Loucy (cell line): ENCODE measurements at regions not wholly inside any gene's neighbourhood (a gene's known extent, or its start where the extent isn't known, plus 50 kb on each side); places are given as distances from the start of the nearest gene placed in this dataset.

Experiments used
- EZH2phosphoT487 ChIP-seq: fragments of 200-600 bp; IDR thresholded peaks from 2 replicates; pipeline ENCODE4 v1.6.1; 2018; ENCODE audit warnings: antibody characterized with exemption, mild to moderate bottlenecking, moderate library complexity, borderline replicate concordance
- TF ChIP-seq, protein P1 (sequence below): fragments of 200-600 bp; sonication (generic); conservative IDR thresholded peaks from 2 replicates; pipeline ENCODE4 v1.5.1; 2014; ENCODE audit warnings: mild to moderate bottlenecking, antibody characterized with exemption, low read length

DNA sequence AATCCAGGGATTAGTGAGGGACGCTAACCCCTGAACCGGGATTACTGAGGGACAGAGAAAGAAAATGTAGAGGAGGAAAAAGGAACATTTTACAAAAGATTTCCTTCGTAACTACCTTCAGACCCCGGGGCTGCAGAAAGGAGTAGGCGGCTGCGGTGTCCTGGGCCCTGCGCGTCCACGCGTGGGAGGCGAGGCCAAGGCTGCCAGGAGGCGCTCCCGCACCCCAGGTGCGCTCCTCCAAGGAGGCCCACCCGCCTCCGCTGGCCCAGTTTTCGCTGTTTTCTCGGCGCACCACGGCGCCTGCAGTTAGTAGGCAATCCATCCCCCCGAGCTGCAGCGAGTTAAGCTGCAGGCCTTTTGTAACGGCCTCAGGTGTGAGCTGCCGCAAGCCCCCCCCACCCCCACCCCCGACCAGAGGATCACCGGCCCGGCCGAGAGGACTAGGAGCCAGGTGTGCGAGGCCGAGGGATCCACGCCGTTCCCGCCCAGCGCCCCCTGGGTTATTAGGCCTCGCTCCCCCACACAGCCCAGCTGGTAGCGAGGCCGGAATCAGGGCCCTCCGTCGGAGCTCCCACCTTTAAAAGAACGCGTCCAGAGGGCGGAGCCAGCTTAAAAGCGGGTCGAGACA lies 380.3 kb upstream of the ARID1B start:
- TF ChIP-seq, protein P1, sequence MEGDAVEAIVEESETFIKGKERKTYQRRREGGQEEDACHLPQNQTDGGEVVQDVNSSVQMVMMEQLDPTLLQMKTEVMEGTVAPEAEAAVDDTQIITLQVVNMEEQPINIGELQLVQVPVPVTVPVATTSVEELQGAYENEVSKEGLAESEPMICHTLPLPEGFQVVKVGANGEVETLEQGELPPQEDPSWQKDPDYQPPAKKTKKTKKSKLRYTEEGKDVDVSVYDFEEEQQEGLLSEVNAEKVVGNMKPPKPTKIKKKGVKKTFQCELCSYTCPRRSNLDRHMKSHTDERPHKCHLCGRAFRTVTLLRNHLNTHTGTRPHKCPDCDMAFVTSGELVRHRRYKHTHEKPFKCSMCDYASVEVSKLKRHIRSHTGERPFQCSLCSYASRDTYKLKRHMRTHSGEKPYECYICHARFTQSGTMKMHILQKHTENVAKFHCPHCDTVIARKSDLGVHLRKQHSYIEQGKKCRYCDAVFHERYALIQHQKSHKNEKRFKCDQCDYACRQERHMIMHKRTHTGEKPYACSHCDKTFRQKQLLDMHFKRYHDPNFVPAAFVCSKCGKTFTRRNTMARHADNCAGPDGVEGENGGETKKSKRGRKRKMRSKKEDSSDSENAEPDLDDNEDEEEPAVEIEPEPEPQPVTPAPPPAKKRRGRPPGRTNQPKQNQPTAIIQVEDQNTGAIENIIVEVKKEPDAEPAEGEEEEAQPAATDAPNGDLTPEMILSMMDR = no peak
- TF ChIP-seq EZH2phosphoT487 = no peak
